ENCODE measurements at regions not wholly inside any gene's neighbourhood (a gene's known extent, or its start where the extent isn't known, plus 50 kb on each side); places are given as distances from the start of the nearest gene placed in this dataset.

DNA sequence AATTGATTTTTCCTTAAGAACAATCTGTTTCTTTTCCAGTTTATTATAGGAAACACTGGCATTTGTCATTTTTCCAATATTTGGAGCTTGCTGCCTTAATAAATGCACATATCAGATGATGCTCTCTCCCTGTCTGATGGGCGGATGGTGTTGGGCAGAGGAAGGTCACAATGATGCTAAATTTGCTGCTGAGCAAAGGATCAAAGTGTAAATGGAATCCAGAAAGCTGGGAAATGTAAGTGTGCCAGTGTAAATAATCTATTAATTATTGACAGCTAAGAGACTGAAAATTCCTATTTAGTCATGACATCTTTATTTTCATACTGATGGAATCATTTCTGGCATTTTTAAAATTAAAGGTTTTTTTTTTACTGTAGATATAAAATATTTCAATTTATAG, 243.2 kb downstream of the PTBP2 start:
- no peak for DNase-seq

DNA sequence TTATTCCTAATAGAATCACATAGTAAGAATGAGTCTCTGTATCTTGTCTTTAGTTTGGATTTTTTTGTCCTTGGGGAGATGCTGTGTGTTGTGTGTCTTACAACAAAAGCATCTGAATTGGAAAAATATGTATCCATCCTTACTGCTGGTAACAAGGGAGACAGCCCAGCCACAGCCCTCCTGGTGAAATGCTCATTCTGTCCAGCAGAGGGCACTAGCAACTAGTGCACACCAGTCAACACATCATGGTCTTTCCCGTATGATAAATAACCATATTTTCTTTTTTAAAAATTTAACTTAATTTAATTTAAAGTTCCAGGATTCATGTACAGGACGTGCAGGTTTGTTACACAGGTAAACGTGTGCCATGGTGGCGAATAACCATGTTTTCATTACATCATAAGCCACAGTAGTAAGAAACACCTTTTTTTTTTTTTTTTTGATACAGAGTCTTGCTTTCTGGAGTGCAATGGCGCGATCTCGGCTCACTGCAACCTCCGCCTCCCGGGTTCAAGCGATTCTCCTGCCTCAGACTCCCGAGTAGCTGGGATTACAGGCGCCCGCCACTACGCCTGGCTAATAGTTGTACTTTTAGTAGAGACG, 245.1 kb downstream of the PTBP2 start:
- peak; percentile 81 for DNase-seq

DNA sequence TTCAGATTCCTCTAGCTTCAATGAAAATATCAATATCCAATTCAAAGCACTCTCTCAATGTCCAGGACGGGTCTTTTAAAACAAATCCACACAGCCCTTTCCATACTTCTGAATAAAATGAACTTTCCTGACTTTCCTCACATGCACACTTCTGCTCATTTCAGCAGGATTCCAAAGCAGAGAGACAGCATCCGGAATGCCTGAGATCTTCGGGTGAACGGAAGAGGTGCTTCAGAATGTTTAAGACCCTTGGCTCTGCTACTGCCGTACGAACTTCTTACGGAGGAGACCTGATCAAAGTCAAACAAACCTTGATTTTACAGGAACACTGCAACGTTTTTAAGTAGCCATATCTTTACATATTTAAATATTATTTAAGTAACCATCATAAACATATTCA, 245.7 kb downstream of the PTBP2 start:
- no peak for DNase-seq

DNA sequence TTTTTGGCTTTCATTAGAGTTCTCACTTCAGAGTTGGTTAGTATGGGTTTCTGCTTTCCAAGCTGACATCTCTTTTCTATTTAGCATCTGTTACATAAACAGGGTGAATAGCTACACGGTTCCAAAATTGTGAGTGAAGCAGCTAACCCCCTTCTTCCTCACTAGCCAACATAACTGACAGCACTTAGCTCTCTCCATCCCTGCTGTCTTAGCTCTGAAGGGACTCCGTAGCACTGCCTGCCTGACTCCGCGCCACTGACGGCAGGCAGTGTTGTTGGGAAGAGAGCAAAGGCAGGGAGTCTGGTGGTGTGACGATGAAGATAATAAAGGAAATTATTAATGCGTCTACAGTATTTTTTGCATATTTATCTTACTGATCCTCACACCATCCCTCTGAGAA, 247.0 kb downstream of the PTBP2 start:
- DNase-seq: no peak

DNA sequence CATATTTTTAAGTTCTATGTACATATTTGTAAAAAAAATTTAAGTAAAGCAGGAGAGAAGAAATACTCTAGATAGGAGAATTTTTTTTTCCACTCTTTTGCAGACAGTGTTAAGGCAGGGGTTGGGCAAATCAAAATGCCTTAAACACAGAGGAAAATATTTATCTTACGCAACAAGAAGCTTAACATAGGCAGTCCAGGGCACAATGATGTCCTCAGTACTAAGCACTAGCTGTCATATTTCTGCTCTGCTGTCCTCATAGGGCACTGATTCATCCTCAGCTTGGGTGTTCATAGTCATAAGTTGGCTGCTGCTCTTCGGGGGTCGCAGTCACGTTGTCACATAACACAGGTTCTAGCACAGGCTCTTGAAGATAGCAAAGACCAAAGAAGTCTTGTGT, 247.4 kb downstream of the PTBP2 start:
- DNase-seq: no peak

DNA sequence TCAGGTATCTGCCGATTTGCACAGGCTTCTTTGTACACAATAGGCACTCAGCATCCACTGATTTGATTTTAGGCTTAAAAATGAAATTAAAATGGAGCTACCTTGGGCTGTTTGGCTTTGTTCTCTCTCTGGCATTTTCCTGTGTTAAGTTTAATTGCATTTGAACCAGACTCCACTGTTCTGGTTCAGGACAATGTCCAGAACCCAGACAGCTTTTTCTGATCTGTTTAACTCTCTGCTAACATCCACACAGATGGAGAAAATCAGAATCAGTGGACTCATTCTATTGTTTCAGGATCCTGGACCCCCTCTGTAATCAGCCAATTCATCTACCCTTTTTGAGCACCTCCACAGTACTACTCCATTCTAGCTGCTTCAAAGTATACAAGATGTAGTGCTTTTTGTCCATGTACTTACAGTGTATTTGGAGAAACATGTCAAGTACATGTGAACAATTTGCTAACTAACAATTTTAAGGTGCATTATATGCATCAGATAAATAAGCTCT, 248.1 kb downstream of the PTBP2 start:
- DNase-seq: no peak

DNA sequence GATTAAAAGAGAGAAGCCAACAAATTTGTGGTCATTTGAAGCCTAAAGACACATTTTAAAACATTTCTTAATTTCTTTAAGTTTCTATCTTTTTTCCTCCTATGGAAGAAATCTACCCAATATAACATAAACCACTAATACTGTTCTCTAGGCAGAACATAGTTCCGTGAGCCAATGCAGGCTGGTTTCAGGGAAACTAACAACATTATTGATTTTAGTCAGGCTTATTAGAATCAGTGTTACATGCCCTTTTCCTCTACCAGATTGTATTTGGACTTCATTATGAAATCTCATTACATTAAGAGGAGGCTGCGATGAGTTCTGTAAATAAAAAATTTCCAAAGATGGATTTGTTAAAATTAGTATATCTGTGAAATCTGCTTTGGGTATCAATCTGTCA, 249.9 kb downstream of the PTBP2 start:
- no peak for DNase-seq

DNA sequence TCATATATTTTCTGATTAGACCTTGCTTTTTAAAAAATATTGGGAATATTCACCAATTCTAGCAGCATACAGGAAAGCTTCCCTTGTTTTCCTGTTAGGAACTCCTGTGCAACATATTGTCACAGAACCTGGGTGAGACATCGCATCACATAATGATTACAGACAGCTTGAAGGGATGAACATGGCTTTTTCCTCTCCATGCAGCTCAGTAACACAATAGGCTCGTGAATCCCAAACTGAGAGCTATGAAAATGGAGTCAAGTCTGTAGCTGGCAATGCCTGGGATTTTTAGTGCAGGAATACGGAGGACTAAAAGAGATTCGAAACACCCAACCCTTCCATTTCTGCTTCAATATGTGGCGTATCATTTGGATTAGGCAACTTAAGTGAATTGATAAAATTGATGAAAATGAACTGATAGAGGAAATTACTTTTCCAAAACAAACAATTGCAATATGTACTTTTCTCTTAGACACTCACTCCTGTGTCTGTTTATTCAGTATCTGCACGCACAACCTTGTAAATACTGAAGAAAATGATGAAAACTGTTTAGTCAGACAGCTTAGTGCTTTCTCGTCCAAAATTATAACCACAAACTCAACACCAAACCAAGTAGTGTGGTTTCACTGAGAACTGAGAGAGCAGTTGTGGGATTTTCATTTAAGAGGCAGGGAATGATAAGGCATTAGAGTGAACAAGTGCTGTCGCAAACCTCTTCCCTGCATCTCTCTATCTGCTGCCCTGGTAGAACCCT, 250.4 kb downstream of the PTBP2 start:
- DNase-seq: no peak

DNA sequence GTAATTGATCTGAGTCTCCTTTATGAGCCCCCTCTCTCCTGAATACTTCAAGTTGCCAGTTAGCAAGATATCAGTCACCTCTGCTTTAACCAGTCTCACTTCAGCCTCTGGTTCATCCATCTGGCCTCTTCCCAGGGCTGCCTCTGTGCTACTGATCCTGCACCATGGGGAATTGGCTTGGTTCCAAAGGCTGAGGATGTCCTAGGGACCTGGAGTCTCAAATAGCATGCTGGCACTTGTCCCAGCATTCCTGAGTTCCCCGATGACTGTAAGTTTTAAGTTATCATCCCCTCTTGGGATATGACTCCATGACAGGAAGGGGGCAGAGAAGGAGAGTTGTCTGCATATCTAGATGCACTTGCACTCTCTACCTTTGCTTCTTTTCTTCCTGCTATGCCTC, 252.0 kb downstream of the PTBP2 start:
- no peak for DNase-seq

DNA sequence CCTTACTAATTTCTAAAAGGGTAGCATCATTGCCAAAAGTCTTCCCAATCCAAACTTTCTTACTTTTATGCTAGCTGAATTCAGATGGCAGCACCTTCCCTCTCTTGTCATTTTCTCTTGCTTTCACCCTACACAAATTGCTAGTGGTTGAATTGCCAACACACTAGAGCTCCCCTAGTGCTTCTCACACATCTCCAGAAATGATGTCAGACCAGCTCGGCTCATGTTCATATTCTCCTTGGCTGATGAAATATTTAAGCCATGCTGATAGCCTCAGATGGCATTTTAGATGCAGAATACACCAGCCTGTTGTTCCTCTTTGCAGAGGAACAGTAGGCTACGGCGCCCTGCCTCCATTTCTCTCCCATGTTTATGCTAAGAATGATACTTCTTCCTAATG, 256.9 kb downstream of the PTBP2 start:
- no peak for DNase-seq

DNA sequence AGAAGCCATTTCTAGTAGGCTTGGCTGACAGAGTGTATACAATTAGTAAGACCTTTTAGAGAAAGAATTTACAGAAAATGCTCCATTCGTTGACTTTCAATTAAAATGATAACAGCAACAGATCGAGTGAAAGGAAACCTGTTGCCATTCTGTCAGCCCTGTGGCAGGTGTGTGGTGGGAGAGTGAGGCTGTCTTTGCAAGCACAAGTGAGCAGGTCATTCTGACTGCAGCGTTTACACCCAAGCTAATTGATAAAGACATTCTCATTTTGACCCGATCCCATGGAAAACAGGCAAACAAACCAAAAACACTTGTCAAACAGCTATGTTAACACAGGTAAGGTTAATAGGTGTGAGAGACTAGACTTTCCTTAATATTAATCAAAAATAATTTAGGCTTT, 257.3 kb downstream of the PTBP2 start:
- no peak for DNase-seq

DNA sequence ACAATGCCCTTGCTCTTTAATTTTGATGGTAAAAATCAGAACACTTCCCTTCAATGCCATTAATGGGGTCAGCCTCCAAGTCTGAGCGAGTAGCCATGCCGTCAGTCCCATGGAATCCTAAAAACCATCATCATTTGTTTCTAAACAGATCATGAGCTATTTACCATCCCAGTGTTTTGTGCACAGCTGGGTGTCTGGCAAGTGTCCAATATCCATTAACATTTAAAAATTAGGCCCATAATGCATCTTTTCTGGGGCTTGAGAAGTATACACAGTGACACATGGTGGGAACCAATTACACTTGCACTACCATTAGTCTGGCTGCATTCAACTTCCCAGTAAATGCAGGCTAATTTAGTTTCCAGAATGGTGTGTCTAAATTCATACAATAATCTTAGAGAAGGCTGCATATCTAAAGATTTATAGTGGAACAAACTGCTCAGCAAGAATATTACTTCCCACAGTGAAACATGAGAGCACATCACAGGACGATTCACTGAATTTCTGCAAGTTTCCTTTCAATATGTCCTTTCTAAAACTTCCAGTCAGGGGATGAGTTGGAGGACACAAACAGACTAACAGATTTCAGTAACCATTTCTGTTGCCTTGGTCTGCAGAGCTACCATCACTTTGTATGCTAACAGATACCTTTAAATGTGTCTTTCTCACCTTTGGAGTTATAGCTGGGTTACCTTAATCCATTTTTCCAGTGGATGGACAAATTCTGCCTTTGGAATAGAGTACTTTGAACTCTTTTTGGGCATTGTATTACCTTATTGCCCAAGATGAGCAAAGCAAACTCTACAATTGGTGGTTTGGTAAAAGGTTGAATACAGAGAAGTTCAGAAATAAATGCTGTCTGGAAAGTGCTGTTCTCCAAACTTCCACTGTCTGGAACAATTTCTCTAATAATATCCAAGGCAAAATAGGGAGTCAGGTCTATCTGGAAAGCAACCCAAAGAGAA, 258.0 kb downstream of the PTBP2 start:
- peak; percentile 17 for DNase-seq

DNA sequence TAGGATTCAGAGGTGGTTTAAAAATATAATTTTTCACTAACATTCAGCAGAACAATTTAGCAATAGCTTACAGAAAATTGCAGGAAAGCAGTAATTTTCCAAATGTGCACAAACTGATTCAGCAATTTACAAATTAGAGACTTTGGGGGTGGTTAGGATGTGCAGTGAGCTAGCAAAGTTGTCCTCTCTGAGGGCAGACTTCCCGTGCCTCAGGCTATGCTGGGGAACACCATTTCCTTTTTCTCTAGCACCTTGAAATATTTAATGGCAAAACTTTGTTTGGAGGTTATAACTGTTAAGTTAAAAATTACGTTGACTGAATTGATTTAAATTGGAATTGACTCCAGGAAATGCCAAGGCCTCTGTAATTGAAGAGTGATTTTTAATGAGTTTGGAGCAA, 258.9 kb downstream of the PTBP2 start:
- no peak for DNase-seq

DNA sequence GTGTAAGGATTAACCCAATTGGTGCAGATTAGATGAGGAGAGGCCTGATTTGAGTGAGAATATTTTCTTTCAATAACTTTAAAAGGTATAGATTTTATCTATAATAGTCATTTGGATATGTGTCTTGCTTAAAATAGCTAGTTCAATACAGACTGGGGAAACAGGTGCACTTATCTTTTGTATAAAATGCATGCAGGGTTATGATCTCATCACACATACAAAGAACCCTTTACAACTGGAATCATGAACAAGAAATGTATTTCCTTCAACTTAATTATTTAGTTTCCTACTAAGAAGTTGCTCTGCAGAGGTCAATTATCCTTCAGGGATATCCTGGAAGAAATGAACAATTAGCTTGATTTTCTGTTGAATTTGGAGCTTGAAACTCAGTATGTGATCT, 259.6 kb downstream of the PTBP2 start:
- no peak for DNase-seq

DNA sequence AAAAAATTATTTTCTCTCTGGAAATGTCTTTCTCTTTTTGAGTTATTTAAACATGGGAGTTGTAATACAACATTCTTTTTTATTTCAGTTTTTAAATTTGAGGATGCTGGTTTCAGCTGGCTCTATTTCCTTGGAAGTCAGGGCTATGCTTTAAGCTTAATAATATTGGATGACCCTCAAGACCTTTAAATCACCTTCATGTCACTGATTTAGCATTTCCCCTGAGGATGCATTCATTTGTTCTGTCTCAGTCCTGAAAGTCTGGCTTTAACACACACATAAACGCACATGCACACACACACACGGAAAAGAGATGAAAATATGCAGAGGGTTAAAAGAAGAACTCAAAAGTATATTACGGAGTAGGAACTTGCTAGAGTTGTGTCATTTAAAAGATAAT, 260.5 kb downstream of the PTBP2 start:
- no peak for DNase-seq

DNA sequence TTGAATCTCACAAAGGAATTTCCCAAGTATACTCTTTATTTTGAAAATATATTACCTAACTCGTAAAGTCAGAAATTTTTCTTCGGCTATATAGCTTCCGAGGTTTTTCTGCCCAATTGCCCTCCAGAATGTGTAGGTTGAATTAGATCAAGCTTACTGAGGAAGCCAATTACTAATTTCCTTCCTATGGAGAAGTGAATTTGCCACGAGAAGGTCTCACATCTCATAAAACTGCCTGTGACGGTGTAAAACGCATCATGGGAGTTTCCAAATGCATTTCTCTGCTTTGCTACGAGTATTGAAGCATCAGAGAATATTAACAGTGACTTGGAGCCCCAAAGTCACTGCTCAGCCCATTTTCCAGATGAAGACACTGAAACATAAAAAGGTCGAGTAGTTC, 262.3 kb downstream of the PTBP2 start:
- DNase-seq: no peak

DNA sequence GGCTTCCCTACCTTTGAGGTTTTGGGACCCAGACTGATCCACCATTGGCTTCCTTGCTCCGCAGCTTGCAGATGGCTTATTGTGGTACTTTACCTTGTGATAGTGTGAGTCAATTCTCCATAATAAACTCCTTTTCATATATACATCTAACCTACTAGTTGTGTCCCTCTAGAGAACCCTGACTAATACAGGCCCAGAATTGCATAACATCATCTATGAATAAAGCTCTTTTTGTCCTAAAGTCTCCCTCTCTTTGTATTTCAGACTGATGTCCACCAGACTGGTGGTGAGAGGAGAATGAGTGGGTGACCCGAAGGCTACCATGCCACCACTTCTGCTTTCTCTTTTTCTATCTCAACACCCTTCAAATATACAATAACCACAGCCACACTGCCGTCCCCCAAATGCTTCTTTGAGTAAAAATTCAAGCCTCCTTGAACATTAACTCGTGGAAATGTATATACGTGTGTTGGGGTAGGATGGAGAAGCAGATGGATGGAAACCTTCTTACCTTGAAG, 265.7 kb downstream of the PTBP2 start:
- DNase-seq: no peak

DNA sequence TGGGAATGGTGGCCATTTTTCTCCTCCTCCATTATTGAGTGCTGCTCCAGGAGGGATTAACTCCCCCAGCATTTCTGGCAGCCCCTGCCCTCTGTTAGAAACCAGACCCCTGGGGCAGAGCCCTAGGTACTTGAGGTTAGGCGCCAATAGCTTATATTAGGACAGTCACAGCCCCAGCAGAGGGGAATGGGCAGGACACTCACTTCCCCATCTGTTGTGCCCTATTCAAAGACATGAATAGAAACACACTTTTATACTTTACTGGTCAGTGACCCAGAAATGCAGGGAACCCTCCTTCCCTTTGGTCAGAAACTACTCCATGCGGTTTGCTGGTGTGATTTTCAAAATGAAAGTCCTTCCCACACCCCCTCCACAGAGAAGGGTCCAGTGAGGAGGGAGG, 267.7 kb downstream of the PTBP2 start:
- DNase-seq: no peak

DNA sequence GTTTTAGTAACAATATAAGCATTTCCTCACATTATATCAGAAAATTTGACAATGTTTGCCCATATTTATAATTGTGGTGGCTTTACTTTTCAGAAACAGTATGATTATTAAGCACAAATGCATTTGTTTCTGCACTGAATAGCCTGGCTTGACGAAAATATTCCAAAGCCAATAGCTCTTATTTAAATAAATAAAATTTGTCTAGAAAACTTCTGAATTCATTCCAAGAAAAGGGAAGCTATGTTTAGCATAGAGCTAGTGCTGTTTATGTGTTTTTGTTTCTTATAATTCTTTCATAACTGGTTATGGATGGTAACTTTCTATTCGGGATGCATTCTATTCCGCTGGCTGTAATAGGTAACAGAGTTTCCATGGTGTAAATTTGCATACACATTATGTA, 268.6 kb downstream of the PTBP2 start:
- DNase-seq: no peak

DNA sequence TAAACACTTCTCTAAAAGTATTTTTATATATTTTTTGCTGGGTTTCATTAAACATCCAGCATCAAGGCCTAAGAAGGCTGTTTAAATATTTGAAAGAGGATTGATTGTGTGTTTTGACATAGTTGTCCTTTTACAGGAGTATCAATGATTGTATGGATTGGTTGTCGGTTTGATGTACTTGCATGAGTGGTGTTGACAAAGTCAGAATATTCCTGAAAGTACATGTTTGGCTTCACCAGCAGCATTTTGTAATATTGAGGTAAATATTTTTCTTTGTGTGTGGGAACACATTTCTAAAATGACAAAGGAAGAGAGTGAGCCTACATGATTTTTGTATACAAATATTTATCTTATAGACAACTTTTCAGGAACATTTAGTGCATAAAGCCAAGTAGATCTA, 269.7 kb downstream of the PTBP2 start:
- DNase-seq: no peak

DNA sequence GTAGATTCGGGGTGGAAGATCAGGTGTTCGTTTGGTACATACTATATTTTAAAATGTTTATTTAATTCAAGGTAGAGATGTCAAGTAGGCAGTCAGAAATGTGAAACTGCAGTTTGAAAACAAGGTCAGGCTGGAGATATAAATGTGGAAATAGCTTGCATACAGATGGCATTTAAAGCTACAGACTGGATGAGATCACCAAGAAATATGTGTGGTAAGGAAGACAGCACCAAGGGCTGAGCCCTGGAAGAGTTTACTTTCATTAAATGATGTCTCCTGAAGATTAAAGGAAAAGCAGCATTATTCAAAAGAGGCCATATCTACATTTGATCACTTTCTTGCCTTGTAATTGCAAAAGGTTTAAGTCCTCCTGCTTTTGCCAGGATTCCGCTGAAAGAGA, 271.3 kb downstream of the PTBP2 start:
- DNase-seq: no peak

DNA sequence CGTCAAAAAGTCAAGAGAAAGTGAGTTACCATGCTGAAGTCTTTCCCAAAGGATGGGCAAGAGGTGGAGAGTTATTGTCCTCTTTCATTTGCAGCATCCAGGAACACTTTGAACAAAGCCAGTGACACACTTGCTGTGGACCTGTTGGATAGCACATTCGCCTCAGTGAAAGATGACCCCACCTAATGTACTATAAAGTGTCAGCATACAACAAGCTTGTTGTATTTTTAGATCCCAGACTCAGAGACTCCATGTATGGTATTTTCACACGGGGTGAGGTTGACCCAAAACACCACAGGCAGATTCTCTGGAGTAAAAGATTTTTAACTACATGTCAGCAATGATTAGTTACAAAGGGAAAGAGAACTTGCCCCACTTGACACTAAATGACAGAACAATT, 273.8 kb downstream of the PTBP2 start:
- DNase-seq: no peak

DNA sequence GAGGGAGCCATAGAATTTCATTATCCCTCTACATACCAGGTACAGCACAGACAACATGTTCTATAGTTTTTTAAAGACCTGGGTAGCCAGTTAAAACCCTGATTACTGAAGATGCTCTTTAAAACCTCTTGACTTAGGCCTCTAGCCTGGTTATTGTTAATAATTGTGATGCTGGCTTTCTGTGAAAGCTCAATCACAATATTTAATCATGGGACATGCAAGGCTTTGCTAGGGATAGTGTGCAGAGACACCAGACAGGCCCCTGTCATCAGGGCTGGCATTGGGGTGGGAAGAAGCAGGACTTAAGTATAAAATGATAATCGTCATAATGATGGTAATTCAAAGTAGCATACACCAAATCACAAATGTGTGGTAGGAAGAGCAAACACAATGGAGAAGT, 274.4 kb downstream of the PTBP2 start:
- no peak for DNase-seq

All from hindlimb muscle (tissue), 1 donor.